ENCODE measurements at regions not wholly inside any gene's neighbourhood (a gene's known extent, or its start where the extent isn't known, plus 50 kb on each side); places are given as distances from the start of the nearest gene placed in this dataset.

GRCh38 chr4:104643805-104644204 is 149.1 kb upstream of the CXXC4 start (continued):
- TF ChIP-seq SIX5 (IDR thresholded peaks at IDR 0.05; ENCODE audit: low read depth, low read length) = no peak

- Histone ChIP-seq H3K23ac (ENCODE audit: insufficient read length) (no peak overlapping the region), H3K9ac (replicated peaks in 1 of 4; ENCODE audit: extremely low read depth in 1 of 4, low read depth in 3 of 4, low read length in 3 of 4) (no peak overlapping the region), H2AFZ (ENCODE audit: low read length) (no peak overlapping the region), H3K79me2 (ENCODE audit: control insufficient read depth in 1 of 2, insufficient read depth in 2 of 2, low read length in 2 of 2) (no peaks in the 10 kb centered on the region), H3K27ac (ENCODE audit: low read depth, low read length) (no peak overlapping the region), H3K56ac (replicated peaks; ENCODE audit: insufficient read length, low read depth, low read length) (no peak overlapping the region), H2BK120ac (replicated peaks; ENCODE audit: low read depth, low read length) (no peak overlapping the region), H3K14ac (ENCODE audit: insufficient read length) (no peak overlapping the region), H3K27me3 (replicated peaks in 1 of 4; ENCODE audit: control insufficient read depth in 3 of 4, extremely low read depth in 1 of 4, insufficient read depth in 3 of 4, low read length in 3 of 4) (no peaks in the 10 kb centered on the region), H3K36me3 (ENCODE audit: control insufficient read depth in 2 of 4, insufficient read depth in 4 of 4, low read length in 3 of 4) (no peaks in the 10 kb centered on the region), H3K4me1 (replicated peaks in 1 of 4; ENCODE audit: control insufficient read depth in 3 of 4, insufficient read depth in 4 of 4, low read length in 3 of 4) (no peaks in the 10 kb centered on the region), H4K5ac (ENCODE audit: insufficient read length, low read depth, low read length) (no peak overlapping the region), H2BK20ac (ENCODE audit: low read length) (no peak overlapping the region), H2BK5ac (ENCODE audit: low read depth, low read length) (no peak overlapping the region), H2AK5ac (ENCODE audit: low read depth, low read length) (no peak overlapping the region), H3K9me3 (ENCODE audit: insufficient read depth in 2 of 2, low read depth in 1 of 2, low read length in 1 of 2) (0 out of 4 replicates have a peak, but pooled peaks cover 0 to 5% of the 10 kb centered on the region in 2 experiments), H3K23me2 (ENCODE audit: low read depth, low read length) (no peaks in the 10 kb centered on the region), H3K4ac (replicated peaks; ENCODE audit: insufficient read length, low read depth, low read length) (no peak overlapping the region), H3K4me2 (ENCODE audit: insufficient read depth in 1 of 2, low read depth in 2 of 2, low read length in 2 of 2) (no peak overlapping the region), H3K4me3 (ENCODE audit: extremely low read depth in 1 of 4, insufficient read depth in 2 of 4, low read depth in 3 of 4, low read length in 4 of 4) (no peak overlapping the region), H2BK15ac (ENCODE audit: low read length) (no peak overlapping the region), H3K79me1 (ENCODE audit: low read depth, low read length) (no peaks in the 10 kb centered on the region), H2BK12ac (ENCODE audit: low read depth, low read length) (no peak overlapping the region), H3K18ac (ENCODE audit: extremely low read depth, low read length) (no peak overlapping the region), H4K91ac (replicated peaks; ENCODE audit: insufficient read length, low read length) (no peak overlapping the region), H4K20me1 (replicated peaks in 1 of 2; ENCODE audit: control insufficient read depth in 1 of 2, insufficient read depth in 2 of 2, low read length in 2 of 2) (no peaks in the 10 kb centered on the region), H4K8ac (ENCODE audit: extremely low read depth, insufficient read depth, low read length) (no peak overlapping the region)
- ChIA-PET POLR2A (ENCODE audit: partially characterized antibody) (no interaction called here), CTCF (ENCODE audit: partially characterized antibody) (interaction anchor here (0.8 to 1.3 kb wide), 2 partner anchors 29 to 463 kb away, joined by 3 read pairs; no protein-coding TSS in a partner anchor)
- TF ChIP-seq EGR1 (IDR thresholded peaks at IDR 0.05; ENCODE audit: borderline replicate concordance, low read depth, low read length) = no peak
- DNase-seq (ENCODE audit: low read depth in 1 of 2, low spot score in 2 of 2) (no peak), FAIRE-seq (no peak)
- WGBS, 2 experiments (ENCODE audit: extremely low coverage in 1 of 2, insufficient coverage in 1 of 2, insufficient read length in 1 of 2, insufficient replicate concordance in 2 of 2, low coverage in 1 of 2, low lambda C conversion rate in 2 of 2, missing lambda C conversion rate in 1 of 2) = 95% methylated on average over 1 of the region's 1 CpG; no CpG with 5 or more reads in 1 of the 2 experiments
These were observed 154.9 kb upstream of the CXXC4 start for GRCh38 chr4:104649631-104650030.

Measured in H1 (cell line).